ENCODE measurements at regions not wholly inside any gene's neighbourhood (a gene's known extent, or its start where the extent isn't known, plus 50 kb on each side); places are given as distances from the start of the nearest gene placed in this dataset.
"Not testable (repeated sequence)": the region's sequence is repeated elsewhere in the genome, so short reads cannot be mapped to it uniquely, and the experiment has no call there.

GRCh38 chr9:42384585-42384984, 201.1 kb downstream of the SPATA31A6 start:
- H3K4me3 ChIP-seq (ENCODE audit: low read length in 2 of 2); DNase-seq (ENCODE audit: low read depth in 6 of 9, low spot score in 9 of 9); H3K27me3 ChIP-seq (ENCODE audit: control insufficient read depth in 2 of 2, insufficient read depth in 1 of 2, low read length in 1 of 2); H3K9me3 ChIP-seq (ENCODE audit: control insufficient read depth in 2 of 2, insufficient read depth in 1 of 2, low read length in 1 of 2); H3K27ac ChIP-seq (ENCODE audit: low read depth in 1 of 2, low read length in 1 of 2); H3K4me1 ChIP-seq (ENCODE audit: control insufficient read depth in 2 of 2, insufficient read depth in 2 of 2, low read length in 2 of 2); H3K36me3 ChIP-seq (ENCODE audit: control insufficient read depth in 2 of 2, insufficient read depth in 2 of 2, low read length in 1 of 2): not testable (repeated sequence)
- WGBS = 95% methylated on average over 24 of the region's 24 CpGs

DNA sequence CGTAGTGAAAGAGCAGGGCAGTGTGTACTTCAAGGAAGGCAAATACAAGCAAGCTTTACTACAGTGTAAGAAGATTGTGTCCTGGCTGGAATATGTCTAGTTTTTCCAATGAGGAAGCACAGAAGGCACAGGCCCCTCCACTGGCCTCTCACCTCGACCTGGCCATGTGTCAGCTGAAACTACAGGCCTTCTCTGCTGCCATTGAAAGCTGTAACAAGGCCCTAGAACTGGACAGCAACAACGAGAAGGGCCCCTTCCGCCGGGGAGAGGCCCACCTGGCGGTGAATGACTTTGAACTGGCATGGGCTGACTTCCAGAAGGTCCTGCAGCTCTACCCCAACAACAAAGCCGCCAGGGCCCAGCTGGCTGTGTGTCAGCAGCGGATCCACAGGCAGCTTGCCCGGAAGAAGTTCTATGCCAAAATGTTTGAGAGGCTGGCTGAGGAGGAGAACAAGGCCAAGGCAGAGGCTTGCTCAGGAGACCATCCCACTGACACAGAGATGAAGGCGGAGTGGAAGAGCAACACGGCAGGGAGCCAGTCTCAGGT, 202.2 kb downstream of the SPATA31A6 start:
- not testable (repeated sequence) for H3K4me3 ChIP-seq (ENCODE audit: low read length in 2 of 2); H3K27ac ChIP-seq (ENCODE audit: low read depth in 1 of 2, low read length in 1 of 2); H3K9me3 ChIP-seq (ENCODE audit: control insufficient read depth in 2 of 2, insufficient read depth in 1 of 2, low read length in 1 of 2); H3K4me1 ChIP-seq (ENCODE audit: control insufficient read depth in 2 of 2, insufficient read depth in 2 of 2, low read length in 2 of 2); H3K27me3 ChIP-seq (ENCODE audit: control insufficient read depth in 2 of 2, insufficient read depth in 1 of 2, low read length in 1 of 2); H3K36me3 ChIP-seq (ENCODE audit: control insufficient read depth in 2 of 2, insufficient read depth in 2 of 2, low read length in 1 of 2); DNase-seq (ENCODE audit: low read depth in 6 of 9, low spot score in 9 of 9)
- 87% methylated on average over 9 of the region's 11 CpGs for WGBS

GRCh38 chr9:42386477-42386876, 203.0 kb downstream of the SPATA31A6 start:
- no peak overlapping the region for H3K4me3 ChIP-seq (ENCODE audit: low read length in 2 of 2)
- H3K36me3 ChIP-seq (ENCODE audit: control insufficient read depth in 2 of 2, insufficient read depth in 2 of 2, low read length in 1 of 2) = no peaks in the 10 kb centered on the region
- no peaks in the 10 kb centered on the region for H3K27me3 ChIP-seq (ENCODE audit: control insufficient read depth in 2 of 2, insufficient read depth in 1 of 2, low read length in 1 of 2)
- 64% methylated on average over 2 of the region's 2 CpGs for WGBS
- H3K4me1 ChIP-seq (ENCODE audit: control insufficient read depth in 2 of 2, insufficient read depth in 2 of 2, low read length in 2 of 2) = no peaks in the 10 kb centered on the region
- no peak for DNase-seq (ENCODE audit: low read depth in 6 of 9, low spot score in 9 of 9)
- H3K27ac ChIP-seq (ENCODE audit: low read depth in 1 of 2, low read length in 1 of 2) = no peak overlapping the region
- peaks cover 0 to 2% of the 10 kb centered on the region in 2 donors for H3K9me3 ChIP-seq (ENCODE audit: control insufficient read depth in 2 of 2, insufficient read depth in 1 of 2, low read length in 1 of 2)

DNA sequence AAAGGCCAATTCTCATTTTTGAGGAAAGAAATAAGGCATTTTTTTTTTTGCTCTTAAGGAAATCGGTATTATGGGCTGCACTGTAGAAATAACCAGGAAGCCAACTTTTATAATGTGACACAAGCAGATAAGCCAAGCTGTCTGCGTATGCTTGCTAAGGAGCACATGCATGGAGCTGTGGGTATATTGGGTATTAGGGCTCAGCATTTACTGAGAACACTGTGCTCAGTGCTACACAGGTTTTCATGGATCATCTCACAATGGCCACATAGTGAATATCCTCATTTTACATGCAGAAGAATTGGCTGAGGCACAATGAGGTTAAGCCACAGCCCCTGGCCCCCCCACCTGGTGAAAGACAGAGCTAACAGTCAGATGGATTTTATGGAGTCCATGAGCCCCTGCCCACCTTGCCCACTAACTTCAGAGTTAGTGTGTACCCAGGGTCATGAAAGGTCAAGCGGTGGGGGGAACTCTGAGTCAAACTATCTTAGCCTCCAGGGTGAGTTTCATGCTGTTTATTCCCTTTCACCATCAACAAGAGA, 204.8 kb downstream of the SPATA31A6 start:
- no peak for DNase-seq (ENCODE audit: low read depth in 6 of 9, low spot score in 9 of 9)
- H3K4me3 ChIP-seq (ENCODE audit: low read length in 2 of 2) = no peak overlapping the region
- no peak overlapping the region for H3K27ac ChIP-seq (ENCODE audit: low read depth in 1 of 2, low read length in 1 of 2)
- peaks cover 0 to 2% of the 10 kb centered on the region in 2 donors for H3K9me3 ChIP-seq (ENCODE audit: control insufficient read depth in 2 of 2, insufficient read depth in 1 of 2, low read length in 1 of 2)
- 83% methylated on average over 3 of the region's 3 CpGs for WGBS
- no peaks in the 10 kb centered on the region for H3K36me3 ChIP-seq (ENCODE audit: control insufficient read depth in 2 of 2, insufficient read depth in 2 of 2, low read length in 1 of 2)
- no peaks in the 10 kb centered on the region for H3K27me3 ChIP-seq (ENCODE audit: control insufficient read depth in 2 of 2, insufficient read depth in 1 of 2, low read length in 1 of 2)
- no peaks in the 10 kb centered on the region for H3K4me1 ChIP-seq (ENCODE audit: control insufficient read depth in 2 of 2, insufficient read depth in 2 of 2, low read length in 2 of 2)

GRCh38 chr9:42388846-42389245, 205.4 kb downstream of the SPATA31A6 start:
- Histone ChIP-seq H3K4me1 (ENCODE audit: control insufficient read depth in 2 of 2, insufficient read depth in 2 of 2, low read length in 2 of 2) (no peaks in the 10 kb centered on the region), H3K36me3 (ENCODE audit: control insufficient read depth in 2 of 2, insufficient read depth in 2 of 2, low read length in 1 of 2) (no peaks in the 10 kb centered on the region), H3K4me3 (ENCODE audit: low read length in 2 of 2) (no peak overlapping the region), H3K27ac (ENCODE audit: low read depth in 1 of 2, low read length in 1 of 2) (no peak overlapping the region), H3K9me3 (ENCODE audit: control insufficient read depth in 2 of 2, insufficient read depth in 1 of 2, low read length in 1 of 2) (peaks cover 0 to 2% of the 10 kb centered on the region in 2 donors), H3K27me3 (ENCODE audit: control insufficient read depth in 2 of 2, insufficient read depth in 1 of 2, low read length in 1 of 2) (no peaks in the 10 kb centered on the region)
- 83% methylated on average over 6 of the region's 6 CpGs for WGBS
- DNase-seq (ENCODE audit: low read depth in 6 of 9, low spot score in 9 of 9) = peak in 1 of 9 donors; percentile 12

DNA sequence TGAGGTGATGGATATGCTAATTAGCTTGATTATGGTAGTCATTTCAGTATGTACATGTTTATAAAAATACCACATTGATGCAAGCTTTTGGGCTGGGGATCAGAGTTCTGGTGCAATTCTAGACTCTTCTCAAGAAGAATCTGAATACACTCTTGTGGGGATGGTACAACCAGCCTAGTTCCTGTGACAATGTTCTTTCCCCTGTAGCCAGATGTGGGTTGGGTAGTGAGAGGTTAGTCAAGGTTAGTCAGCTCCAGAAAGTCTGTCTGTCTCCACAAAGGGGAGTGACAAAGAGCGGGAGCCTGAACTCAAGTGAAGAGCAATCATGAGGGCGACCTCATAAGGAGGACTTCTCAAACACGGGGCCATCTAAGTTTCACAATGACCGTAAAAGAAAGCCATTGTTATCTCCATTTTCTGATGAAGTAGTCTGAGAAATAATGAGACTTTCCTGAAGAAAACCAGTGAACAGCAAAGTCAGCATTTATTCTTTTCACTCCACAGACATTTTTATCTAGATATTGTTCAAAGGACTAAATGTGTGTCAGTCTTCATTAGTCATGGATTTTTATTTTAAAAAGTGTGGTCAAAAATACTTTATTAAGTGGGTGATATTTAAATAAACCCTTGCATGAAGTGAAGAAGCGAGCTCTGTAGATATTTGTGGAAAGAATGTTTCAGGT, 209.5 kb downstream of the SPATA31A6 start:
- H3K4me3 ChIP-seq (ENCODE audit: low read length in 2 of 2); H3K4me1 ChIP-seq (ENCODE audit: control insufficient read depth in 2 of 2, insufficient read depth in 2 of 2, low read length in 2 of 2); H3K27me3 ChIP-seq (ENCODE audit: control insufficient read depth in 2 of 2, insufficient read depth in 1 of 2, low read length in 1 of 2); H3K36me3 ChIP-seq (ENCODE audit: control insufficient read depth in 2 of 2, insufficient read depth in 2 of 2, low read length in 1 of 2); DNase-seq (ENCODE audit: low read depth in 6 of 9, low spot score in 9 of 9); H3K9me3 ChIP-seq (ENCODE audit: control insufficient read depth in 2 of 2, insufficient read depth in 1 of 2, low read length in 1 of 2); H3K27ac ChIP-seq (ENCODE audit: low read depth in 1 of 2, low read length in 1 of 2): not testable (repeated sequence)
- 91% methylated on average over 4 of the region's 5 CpGs for whole genome bisulfite sequencing

GRCh38 chr9:42396318-42396717, 212.9 kb downstream of the SPATA31A6 start:
- Histone ChIP-seq H3K9me3 (ENCODE audit: control insufficient read depth in 2 of 2, insufficient read depth in 1 of 2, low read length in 1 of 2) (no peaks in the 10 kb centered on the region), H3K27me3 (ENCODE audit: control insufficient read depth in 2 of 2, insufficient read depth in 1 of 2, low read length in 1 of 2) (no peaks in the 10 kb centered on the region), H3K27ac (ENCODE audit: low read depth in 1 of 2, low read length in 1 of 2) (no peak overlapping the region), H3K4me1 (ENCODE audit: control insufficient read depth in 2 of 2, insufficient read depth in 2 of 2, low read length in 2 of 2) (no peaks in the 10 kb centered on the region), H3K4me3 (ENCODE audit: low read length in 2 of 2) (no peak overlapping the region), H3K36me3 (ENCODE audit: control insufficient read depth in 2 of 2, insufficient read depth in 2 of 2, low read length in 1 of 2) (no peaks in the 10 kb centered on the region)
- DNase-seq (ENCODE audit: low read depth in 6 of 9, low spot score in 9 of 9) = no peak
- WGBS = 96% methylated on average over 2 of the region's 2 CpGs

GRCh38 chr9:42397336-42397735, 213.9 kb downstream of the SPATA31A6 start:
- H3K9me3 ChIP-seq (ENCODE audit: control insufficient read depth in 2 of 2, insufficient read depth in 1 of 2, low read length in 1 of 2); H3K36me3 ChIP-seq (ENCODE audit: control insufficient read depth in 2 of 2, insufficient read depth in 2 of 2, low read length in 1 of 2); DNase-seq (ENCODE audit: low read depth in 6 of 9, low spot score in 9 of 9); H3K4me3 ChIP-seq (ENCODE audit: low read length in 2 of 2); H3K4me1 ChIP-seq (ENCODE audit: control insufficient read depth in 2 of 2, insufficient read depth in 2 of 2, low read length in 2 of 2); H3K27me3 ChIP-seq (ENCODE audit: control insufficient read depth in 2 of 2, insufficient read depth in 1 of 2, low read length in 1 of 2); H3K27ac ChIP-seq (ENCODE audit: low read depth in 1 of 2, low read length in 1 of 2): not testable (repeated sequence)
- WGBS = 94% methylated on average over 7 of the region's 7 CpGs

DNA sequence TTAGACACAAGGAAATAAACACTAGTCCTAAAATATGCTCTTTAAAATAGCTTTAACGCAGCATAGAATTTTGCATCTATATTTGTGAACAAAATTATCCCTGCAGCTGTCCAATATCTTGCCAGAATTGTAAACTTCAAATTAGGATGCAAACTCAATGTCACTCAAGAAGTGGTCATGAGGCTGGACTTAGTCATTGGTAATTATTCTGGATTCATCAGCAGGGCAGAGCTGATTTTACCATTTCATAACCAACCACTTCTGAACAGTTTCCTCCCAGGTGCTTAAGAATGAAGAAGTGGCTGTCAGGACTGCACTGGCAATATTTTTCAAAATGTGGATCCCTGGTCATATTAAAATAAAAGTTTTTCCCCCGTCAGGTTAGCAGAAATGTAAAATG, 219.5 kb downstream of the SPATA31A6 start:
- WGBS = 92% methylated on average over 2 of the region's 2 CpGs
- DNase-seq (ENCODE audit: low read depth in 6 of 9, low spot score in 9 of 9); H3K9me3 ChIP-seq (ENCODE audit: control insufficient read depth in 2 of 2, insufficient read depth in 1 of 2, low read length in 1 of 2): not testable (repeated sequence)

More for the DNA sequence above, 219.5 kb downstream of the SPATA31A6 start:
- H3K36me3 ChIP-seq (ENCODE audit: control insufficient read depth in 2 of 2, insufficient read depth in 2 of 2, low read length in 1 of 2); H3K4me3 ChIP-seq (ENCODE audit: low read length in 2 of 2); H3K27ac ChIP-seq (ENCODE audit: low read depth in 1 of 2, low read length in 1 of 2); H3K4me1 ChIP-seq (ENCODE audit: control insufficient read depth in 2 of 2, insufficient read depth in 2 of 2, low read length in 2 of 2); H3K27me3 ChIP-seq (ENCODE audit: control insufficient read depth in 2 of 2, insufficient read depth in 1 of 2, low read length in 1 of 2): not testable (repeated sequence)
